A549 (cell line): ENCODE measurements at regions not wholly inside any gene's neighbourhood (a gene's known extent, or its start where the extent isn't known, plus 50 kb on each side); places are given as distances from the start of the nearest gene placed in this dataset.

ENCODE experiments used
- EHF ChIP-seq: fragments of 250-450 bp; sonication (Bioruptor Pico); IDR thresholded peaks from 2 replicates; pipeline ENCODE4 v1.5.0; 2020; ENCODE audit warnings: mild to moderate bottlenecking
- EHMT2 ChIP-seq: fragments of 200-600 bp; sonication (generic); IDR thresholded peaks from 2 replicates; pipeline ENCODE4 v1.6.1; 2016; ENCODE audit warnings: antibody characterized with exemption, low read depth, mild to moderate bottlenecking, moderate library complexity
- ELK1 ChIP-seq: fragments of 150-350 bp; IDR thresholded peaks from 2 replicates; pipeline ENCODE4 v1.6.1; 2014; ENCODE audit warnings: low read depth, mild to moderate bottlenecking, low read length
- EP300 ChIP-seq, 2 experiments: fragments of >200 bp; sonication (Bioruptor Twin); formaldehyde crosslinking; IDR thresholded peaks; 2 replicates in 1 of 2; 3 replicates in 1 of 2; pipeline ENCODE4 v1.6.1; 2016 to 2017
- MAX ChIP-seq: IDR thresholded peaks from 2 replicates; pipeline ENCODE4 v1.6.1; 2012
- POLR2A ChIP-seq: IDR thresholded peaks from 2 replicates; pipeline ENCODE4 v1.6.1; 2012; ENCODE audit warnings: mild to moderate bottlenecking, low read length
- REST ChIP-seq: fragments of 200-600 bp; sonication (generic); IDR thresholded peaks from 2 replicates; pipeline ENCODE4 v1.6.1; 2016; ENCODE audit warnings: antibody characterized with exemption, mild to moderate bottlenecking, moderate library complexity
- SMC3 ChIP-seq: fragments of >200 bp; sonication (Bioruptor Twin); formaldehyde crosslinking; IDR thresholded peaks from 3 replicates; pipeline ENCODE4 v1.6.1; 2018; ENCODE audit warnings: inconsistent platforms
- ZFP36 ChIP-seq: fragments of 450-650 bp; IDR thresholded peaks from 2 replicates; pipeline ENCODE4 v1.6.1; 2014; ENCODE audit warnings: borderline replicate concordance; ENCODE audit not compliant: partially characterized antibody
- TF ChIP-seq, protein P1 (sequence below): IDR thresholded peaks from 2 replicates; pipeline ENCODE4 v1.6.1; 2012; ENCODE audit warnings: low read depth, borderline replicate concordance
- TF ChIP-seq, protein P2 (sequence below): fragments of >200 bp; sonication (Bioruptor Twin); formaldehyde crosslinking; IDR thresholded peaks from 3 replicates; pipeline ENCODE4 v1.5.1; 2016

DNA sequence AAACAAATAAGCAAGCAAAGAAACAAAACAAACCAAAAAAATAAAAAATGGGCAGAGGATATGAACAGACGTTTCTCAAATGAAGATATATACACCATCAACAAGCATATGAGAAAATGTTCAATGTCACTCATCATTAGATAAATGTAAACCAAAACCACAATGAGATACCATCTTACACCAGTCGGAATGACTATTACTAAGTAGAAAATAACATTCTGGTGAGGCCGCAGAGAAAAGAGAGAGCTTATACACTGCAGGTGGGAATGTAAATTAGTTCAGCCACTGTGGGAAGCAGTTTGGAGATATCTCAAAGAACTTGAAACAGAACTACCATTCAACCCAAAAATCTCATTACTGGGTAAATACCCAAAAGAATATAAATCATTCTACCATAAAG lies 321.0 kb upstream of the SLIT2 start:
- TF ChIP-seq, protein P1, sequence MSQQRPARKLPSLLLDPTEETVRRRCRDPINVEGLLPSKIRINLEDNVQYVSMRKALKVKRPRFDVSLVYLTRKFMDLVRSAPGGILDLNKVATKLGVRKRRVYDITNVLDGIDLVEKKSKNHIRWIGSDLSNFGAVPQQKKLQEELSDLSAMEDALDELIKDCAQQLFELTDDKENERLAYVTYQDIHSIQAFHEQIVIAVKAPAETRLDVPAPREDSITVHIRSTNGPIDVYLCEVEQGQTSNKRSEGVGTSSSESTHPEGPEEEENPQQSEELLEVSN, result no peak
- TF ChIP-seq POLR2A (no peak), EHF (CRISPR knock-in tag) (no peak), EP300 (IDR thresholded peaks at IDR 0.05) (no peak), ELK1 (no peak), MAX (no peak), ZFP36 (no peak), EHMT2 (no peak), REST (no peak), SMC3 (no peak)
- TF ChIP-seq, protein P2, sequence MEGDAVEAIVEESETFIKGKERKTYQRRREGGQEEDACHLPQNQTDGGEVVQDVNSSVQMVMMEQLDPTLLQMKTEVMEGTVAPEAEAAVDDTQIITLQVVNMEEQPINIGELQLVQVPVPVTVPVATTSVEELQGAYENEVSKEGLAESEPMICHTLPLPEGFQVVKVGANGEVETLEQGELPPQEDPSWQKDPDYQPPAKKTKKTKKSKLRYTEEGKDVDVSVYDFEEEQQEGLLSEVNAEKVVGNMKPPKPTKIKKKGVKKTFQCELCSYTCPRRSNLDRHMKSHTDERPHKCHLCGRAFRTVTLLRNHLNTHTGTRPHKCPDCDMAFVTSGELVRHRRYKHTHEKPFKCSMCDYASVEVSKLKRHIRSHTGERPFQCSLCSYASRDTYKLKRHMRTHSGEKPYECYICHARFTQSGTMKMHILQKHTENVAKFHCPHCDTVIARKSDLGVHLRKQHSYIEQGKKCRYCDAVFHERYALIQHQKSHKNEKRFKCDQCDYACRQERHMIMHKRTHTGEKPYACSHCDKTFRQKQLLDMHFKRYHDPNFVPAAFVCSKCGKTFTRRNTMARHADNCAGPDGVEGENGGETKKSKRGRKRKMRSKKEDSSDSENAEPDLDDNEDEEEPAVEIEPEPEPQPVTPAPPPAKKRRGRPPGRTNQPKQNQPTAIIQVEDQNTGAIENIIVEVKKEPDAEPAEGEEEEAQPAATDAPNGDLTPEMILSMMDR, result no peak
